Activated T-cell treated with anti-CD3 and anti-CD28 coated beads for 24 hours (primary cell): ENCODE measurements at regions not wholly inside any gene's neighbourhood (a gene's known extent, or its start where the extent isn't known, plus 50 kb on each side); places are given as distances from the start of the nearest gene placed in this dataset.

ENCODE experiments used
- DNase-seq: peaks from one replicate; pipeline ENCODE4 v3.0.0-alpha.2; 2020; ENCODE audit warnings: low read depth

- no peak for DNase-seq
These were observed 108.8 kb upstream of the IRF2BP2 start for GRCh38 chr1:234718496-234719453.

GRCh38 chr1:234716908-234717375, 107.0 kb upstream of the IRF2BP2 start:
- no peak for DNase-seq

- no peak for DNase-seq
These were observed 105.5 kb upstream of the IRF2BP2 start for GRCh38 chr1:234715252-234716014.

GRCh38 chr1:234713859-234714258, 103.9 kb upstream of the IRF2BP2 start:
- no peak for DNase-seq

GRCh38 chr1:234713440-234713839, 103.5 kb upstream of the IRF2BP2 start:
- DNase-seq, result no peak

- no peak for DNase-seq
These were observed 102.9 kb upstream of the IRF2BP2 start for GRCh38 chr1:234712891-234713305.

- no peak for DNase-seq
These were observed 101.2 kb upstream of the IRF2BP2 start for GRCh38 chr1:234710936-234711724.

- no peak for DNase-seq
These were observed 100.4 kb upstream of the IRF2BP2 start for GRCh38 chr1:234710381-234710780.

GRCh38 chr1:234709473-234710228, 99.7 kb upstream of the IRF2BP2 start:
- no peak for DNase-seq

- DNase-seq, result no peak
These were observed 98.9 kb upstream of the IRF2BP2 start for GRCh38 chr1:234708700-234709395.

- DNase-seq, result no peak
These were observed 97.7 kb upstream of the IRF2BP2 start for GRCh38 chr1:234707641-234708040.

GRCh38 chr1:234706931-234707330, 97.0 kb upstream of the IRF2BP2 start:
- DNase-seq, result no peak

GRCh38 chr1:234706199-234706598, 96.2 kb upstream of the IRF2BP2 start:
- DNase-seq, result no peak

- DNase-seq, result no peak
These were observed 95.6 kb upstream of the IRF2BP2 start for GRCh38 chr1:234705615-234706014.

- DNase-seq, result no peak
These were observed 94.3 kb upstream of the IRF2BP2 start for GRCh38 chr1:234704106-234704887.

- DNase-seq, result no peak
These were observed 92.5 kb upstream of the IRF2BP2 start for GRCh38 chr1:234702342-234703000.

GRCh38 chr1:234701737-234702341, 91.9 kb upstream of the IRF2BP2 start:
- DNase-seq, result no peak

- no peak for DNase-seq
These were observed 90.1 kb upstream of the IRF2BP2 start for GRCh38 chr1:234699795-234700665.
